ENCODE measurements at regions not wholly inside any gene's neighbourhood (a gene's known extent, or its start where the extent isn't known, plus 50 kb on each side); places are given as distances from the start of the nearest gene placed in this dataset.

DNA sequence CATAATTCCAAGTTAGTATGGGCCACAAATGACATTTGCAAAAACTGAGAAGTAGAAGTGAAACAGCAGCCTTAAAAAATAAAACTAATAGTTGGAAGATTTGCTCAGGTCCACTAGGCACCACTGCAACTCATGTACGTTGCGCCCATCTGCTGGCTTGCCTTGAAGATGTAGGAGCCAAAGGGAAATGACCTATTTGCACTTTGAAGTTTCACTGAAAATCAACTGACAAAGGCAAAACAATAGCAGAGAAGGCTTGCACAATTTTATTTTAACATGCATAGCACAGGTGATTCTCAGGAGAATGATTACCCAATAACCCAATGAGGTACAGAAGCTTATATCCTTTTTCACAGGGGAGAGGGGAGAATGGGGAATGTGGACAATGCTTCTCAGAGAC is 170.1 kb upstream of the USP25 start:
- in situ Hi-C loops (cut with HindIII; ENCODE audit: low pct_ligation_motif_present, low pct_unique_long_range_greater_than_20kb, low sequenced_read_pairs) = no loop called here
- no peak for DNase-seq

DNA sequence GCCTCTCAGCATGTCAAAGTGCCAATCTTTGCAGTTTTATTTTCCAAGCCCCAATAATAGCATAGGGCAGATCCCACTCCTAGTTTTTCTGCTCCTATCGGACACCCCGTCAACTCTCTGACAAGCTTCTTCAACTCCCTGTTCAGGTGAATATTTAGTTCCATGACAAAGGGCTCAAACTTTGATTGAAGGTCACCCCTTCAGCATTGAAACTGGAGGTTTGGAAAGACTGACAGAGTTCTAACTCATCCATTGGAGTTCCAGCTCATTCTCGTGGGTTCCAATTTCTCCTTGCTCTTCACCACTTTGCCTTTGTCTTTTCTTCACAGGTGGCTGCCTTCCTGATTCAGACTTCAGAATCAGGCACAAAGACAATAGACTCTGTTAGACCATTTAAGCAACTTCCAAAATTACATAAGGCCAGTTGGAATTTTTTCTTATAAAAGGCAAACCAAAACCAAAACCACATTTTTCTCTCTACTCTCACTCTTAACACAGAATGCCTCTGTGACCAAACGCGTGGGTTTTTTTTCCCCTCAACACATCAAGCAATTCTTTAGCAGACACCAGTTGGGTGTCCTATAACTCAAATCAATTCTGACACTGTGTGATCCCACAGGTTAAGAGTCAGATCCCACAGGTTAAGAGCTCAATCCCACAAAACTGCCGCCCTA is 169.3 kb upstream of the USP25 start:
- in situ Hi-C loops (cut with HindIII; ENCODE audit: low pct_ligation_motif_present, low pct_unique_long_range_greater_than_20kb, low sequenced_read_pairs) = no loop called here
- DNase-seq = no peak

DNA sequence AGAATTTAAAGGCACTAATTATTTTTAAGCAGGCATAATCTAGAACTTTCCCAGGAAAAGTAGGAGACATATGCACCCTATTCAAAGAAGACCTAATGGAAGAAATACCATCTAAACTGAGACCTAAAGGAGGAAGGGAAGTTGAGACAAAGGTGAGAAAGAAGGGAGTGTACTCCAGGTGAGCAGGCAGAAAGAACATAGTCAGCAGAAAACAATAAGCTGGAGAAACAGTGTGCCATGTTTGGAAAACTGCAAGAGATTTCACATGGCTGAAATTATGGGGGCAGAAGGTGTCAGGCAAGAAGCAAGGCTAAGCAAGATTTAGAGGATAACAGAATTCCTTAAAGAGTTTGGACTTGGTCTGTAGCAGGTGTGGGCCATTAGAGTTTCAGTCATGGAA is 167.0 kb upstream of the USP25 start:
- in situ Hi-C loops (cut with HindIII; ENCODE audit: low pct_ligation_motif_present, low pct_unique_long_range_greater_than_20kb, low sequenced_read_pairs) = no loop called here
- DNase-seq = no peak

DNA sequence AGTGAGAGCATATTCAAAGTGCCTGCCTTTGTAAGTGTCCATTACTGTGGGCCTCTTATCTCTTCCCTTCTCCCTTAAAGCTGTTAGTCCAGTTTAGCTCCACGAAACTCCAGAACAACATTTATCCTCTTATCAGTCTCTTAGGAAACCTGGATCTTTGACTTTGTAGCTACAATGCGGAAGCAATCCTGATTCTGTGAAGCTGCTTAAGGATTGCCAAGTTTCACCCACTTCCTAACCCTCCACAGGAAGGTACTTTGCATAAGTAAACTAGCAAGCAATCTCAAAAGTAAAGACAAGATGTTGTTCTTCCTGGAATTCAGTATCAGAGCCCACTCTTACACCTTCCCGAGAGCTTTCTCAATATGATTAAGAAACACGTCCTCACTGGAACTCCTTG is 164.9 kb upstream of the USP25 start:
- DNase-seq = no peak
- in situ Hi-C loops (cut with HindIII; ENCODE audit: low pct_ligation_motif_present, low pct_unique_long_range_greater_than_20kb, low sequenced_read_pairs) = no loop called here

DNA sequence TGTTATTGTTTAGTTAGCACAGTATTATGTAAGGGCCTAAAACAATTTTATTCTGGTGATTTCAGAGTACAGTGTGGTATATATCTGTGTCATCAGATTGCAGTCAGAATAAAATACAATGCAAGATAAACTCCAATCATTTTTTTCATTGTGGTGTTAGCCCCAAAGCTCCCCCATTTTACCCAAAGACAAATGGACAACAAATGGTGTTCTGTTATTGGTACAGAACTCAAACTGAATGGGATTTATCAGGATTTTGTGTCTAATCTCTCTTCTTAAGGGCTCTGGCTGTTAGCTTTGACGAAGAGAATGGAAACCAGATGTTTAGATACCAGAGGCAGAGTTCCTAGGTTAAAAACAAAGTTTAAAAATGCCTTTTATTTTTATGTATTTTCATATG is 163.1 kb upstream of the USP25 start:
- in situ Hi-C loops (cut with HindIII; ENCODE audit: low pct_ligation_motif_present, low pct_unique_long_range_greater_than_20kb, low sequenced_read_pairs) = no loop called here
- DNase-seq = no peak

DNA sequence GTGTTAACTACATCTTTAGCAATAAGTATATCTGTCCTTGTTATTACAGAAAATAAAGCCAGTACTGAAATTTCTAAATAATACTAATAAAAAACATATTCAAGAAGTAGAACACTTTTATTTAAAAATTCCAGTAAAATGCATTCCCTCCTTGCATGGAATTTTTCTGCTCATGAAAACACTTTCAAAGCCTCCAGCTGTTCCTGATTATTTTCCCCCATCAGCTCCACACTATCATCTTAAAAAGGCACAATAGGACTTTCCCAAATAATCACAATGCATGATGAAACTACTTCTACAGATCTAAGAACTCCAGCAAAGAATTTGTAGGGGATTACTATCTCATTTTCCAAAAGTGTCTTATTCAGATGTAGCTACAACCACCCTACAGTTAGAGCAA is 162.6 kb upstream of the USP25 start:
- DNase-seq = no peak
- in situ Hi-C loops (cut with HindIII; ENCODE audit: low pct_ligation_motif_present, low pct_unique_long_range_greater_than_20kb, low sequenced_read_pairs) = no loop called here

DNA sequence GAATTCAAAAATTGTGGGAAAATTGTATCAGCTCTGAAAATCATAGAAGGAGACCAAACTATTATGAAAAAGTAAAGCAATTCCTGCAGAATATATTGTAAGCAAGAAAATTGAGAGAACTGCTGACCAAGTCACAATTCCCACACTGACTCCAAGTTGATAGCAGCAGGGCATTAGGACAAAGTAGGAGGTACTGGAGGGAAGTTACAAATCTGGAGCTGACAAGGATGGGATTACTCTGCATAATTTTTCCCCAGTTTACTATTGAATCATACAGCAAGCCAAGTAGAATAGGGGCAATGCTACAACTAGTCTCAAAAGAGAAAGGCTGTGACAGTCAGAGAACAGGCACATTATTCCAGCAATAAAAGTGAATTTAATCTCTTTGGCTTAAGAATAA is 161.3 kb upstream of the USP25 start:
- in situ Hi-C loops (cut with HindIII; ENCODE audit: low pct_ligation_motif_present, low pct_unique_long_range_greater_than_20kb, low sequenced_read_pairs) = no loop called here
- DNase-seq = no peak

DNA sequence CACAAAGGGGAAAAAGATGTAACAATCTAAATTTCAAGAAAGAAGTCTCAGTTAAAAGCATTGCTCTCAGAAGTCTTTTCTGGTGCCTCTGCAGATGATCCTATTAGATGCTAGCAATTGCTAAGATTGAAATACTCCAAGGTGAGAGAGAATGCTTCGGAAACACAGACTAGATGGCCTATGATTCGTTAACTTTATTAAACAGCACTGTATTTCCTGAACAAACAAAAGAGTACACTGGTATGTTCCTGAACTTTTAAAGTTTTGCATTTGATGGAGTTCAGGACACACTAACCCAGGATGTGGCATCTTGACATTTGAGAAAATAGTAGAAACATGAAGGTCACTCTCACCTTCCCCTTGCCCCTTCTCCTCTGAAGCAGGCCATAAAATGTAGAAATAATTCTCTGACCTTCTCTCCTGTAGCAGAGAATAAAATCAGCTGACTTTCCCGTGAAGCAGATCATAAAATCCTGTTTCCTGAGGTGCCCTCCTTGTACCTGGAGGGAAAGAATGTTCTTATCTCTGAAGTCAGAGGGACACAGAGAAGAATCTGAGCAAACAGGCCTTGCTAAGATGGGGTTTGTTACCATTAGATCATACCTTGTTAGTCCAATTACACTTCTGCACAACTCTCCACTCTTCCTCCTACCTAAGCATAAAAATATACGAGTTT is 142.9 kb upstream of the USP25 start:
- in situ Hi-C loops (cut with HindIII; ENCODE audit: low pct_ligation_motif_present, low pct_unique_long_range_greater_than_20kb, low sequenced_read_pairs) = no loop called here
- DNase-seq = no peak

DNA sequence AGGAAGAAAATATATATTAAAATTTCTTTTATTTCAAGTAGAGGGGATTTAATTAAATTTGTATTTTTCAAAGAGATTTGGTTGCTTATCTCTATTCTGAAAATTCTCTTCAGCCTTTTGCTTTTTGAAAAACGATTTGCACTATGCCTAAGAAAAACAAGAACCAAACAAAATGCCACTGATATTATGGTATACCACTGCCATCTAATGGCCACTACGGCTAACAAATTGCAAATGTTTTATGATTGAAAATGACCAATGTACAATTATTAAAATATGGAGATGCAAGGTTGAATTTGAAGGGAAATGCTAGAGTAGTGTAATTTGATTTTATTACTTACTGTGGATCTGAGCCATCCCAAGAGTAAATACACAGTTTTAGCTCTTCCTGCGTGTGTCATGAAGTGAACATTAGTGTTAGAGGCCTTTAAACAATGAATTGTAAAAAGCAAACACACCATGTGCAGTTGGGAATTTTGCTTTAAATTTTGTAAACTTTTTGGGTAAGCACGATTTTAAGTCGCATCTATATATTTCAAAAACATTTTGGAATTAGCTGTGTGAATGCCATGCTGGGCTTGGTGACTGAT is 137.4 kb upstream of the USP25 start:
- peak; percentile 41 for DNase-seq
- in situ Hi-C loops (cut with HindIII; ENCODE audit: low pct_ligation_motif_present, low pct_unique_long_range_greater_than_20kb, low sequenced_read_pairs) = no loop called here

DNA sequence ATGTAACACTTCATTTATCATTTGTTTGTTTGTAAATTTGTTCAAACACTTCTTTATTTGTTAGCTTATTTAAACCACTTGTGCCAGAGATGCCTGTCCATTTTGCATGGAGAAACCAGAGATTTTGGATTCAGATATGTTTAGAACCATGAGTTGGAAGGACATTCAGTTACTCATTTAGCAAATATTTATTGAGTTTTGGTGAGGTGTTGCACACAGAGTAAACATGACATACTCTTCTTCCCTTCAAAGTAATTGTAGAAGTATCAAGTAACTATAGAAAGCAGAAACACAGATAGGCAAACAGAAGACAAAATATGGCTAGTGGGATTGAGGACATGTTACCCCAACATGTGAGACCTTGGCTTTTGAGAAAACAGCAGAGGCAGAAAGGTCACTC is 136.8 kb upstream of the USP25 start:
- in situ Hi-C loops (cut with HindIII; ENCODE audit: low pct_ligation_motif_present, low pct_unique_long_range_greater_than_20kb, low sequenced_read_pairs) = no loop called here
- DNase-seq = no peak

DNA sequence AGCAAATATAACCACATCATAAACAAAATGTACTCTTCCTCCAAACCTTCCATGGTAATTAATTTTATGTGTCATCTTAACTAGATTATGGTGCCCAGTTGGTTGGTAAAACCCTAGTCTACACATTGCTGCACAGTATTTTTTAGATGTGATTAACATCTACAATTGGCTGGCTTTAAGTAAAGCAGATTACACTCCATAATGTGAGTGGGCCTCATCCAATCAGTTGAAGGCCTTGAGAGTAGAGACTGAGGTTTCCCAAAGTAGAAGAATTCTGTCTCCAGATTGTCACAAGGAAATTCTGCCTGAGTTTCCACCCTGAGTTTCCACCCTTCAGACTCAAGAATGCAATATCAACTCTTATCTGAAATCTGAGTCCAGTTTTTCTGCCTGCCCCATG is 128.4 kb upstream of the USP25 start:
- no peak for DNase-seq
- in situ Hi-C loops (cut with HindIII; ENCODE audit: low pct_ligation_motif_present, low pct_unique_long_range_greater_than_20kb, low sequenced_read_pairs) = no loop called here

DNA sequence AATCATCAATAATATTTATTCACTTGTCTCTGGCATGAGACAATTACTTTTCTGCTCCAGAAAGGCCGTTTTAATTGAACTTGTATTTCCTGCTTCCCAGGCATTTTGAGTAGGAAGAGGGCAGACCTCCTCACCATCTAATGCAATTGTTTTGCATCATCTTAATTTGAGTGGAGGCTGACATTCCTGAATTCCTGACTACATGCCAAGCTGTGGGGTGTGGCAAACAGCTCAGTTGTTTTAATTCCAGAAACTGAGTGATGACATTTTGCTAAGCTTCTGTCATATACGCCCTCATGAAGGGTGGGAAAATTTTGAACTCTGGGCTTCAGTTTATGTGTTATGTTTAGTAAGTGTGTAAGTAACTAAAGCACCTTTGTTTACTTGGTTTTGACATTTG is 125.4 kb upstream of the USP25 start:
- DNase-seq = peak; percentile 11
- in situ Hi-C loops (cut with HindIII; ENCODE audit: low pct_ligation_motif_present, low pct_unique_long_range_greater_than_20kb, low sequenced_read_pairs) = no loop called here

DNA sequence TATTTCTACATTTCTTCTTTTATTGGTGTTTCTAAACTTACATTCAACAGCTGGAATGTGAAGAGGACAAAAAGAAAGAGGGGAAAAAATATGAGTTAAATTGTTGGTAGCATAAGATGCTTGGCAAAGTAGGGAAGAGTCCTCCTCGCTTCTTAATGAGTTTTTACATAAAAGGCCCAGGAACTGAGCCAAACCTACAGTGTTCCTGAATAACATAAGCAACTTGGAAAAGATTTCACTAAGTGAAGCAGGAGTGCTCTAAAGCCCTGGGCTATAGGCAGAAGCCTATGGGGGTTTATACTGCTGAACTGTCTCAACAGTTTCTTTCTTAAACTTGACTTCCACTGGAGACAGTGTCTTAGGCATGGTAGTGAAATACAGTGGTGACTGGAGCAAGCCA is 115.0 kb upstream of the USP25 start:
- in situ Hi-C loops (cut with HindIII; ENCODE audit: low pct_ligation_motif_present, low pct_unique_long_range_greater_than_20kb, low sequenced_read_pairs) = no loop called here

DNA sequence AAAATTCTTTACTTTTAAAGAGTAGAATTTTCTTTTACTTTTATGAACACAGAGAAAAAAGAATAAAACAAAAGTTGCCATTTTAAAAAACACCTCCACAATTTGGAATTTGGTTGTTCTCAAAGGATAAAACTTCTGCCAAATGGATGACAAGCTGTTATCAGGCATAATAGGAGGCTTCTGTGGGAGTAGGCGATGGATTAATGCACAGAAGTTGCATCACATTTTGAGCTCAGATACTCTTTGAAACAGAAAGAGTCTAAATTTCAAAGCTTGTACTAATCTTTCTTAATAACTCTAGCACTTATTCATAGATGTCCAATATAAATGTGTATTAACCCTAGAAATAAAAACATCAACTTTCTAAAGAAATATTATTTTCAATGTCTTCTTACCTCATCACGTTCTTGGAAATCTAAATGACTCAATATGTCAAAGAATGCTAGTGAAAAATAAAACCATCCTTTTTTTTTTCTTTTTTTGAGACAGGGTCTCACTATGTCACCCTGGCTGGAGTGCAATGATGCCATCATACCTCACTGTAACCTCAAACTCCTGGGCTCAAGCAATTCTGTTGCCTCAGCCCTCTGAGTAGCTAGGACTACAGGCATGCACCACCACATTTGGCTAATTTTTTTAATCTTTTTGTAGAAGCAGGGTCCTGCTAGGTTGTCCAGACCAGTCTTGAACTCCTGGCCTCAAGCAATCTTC is 112.8 kb upstream of the USP25 start:
- no peak for DNase-seq
- in situ Hi-C loops (cut with HindIII; ENCODE audit: low pct_ligation_motif_present, low pct_unique_long_range_greater_than_20kb, low sequenced_read_pairs) = no loop called here

More for the DNA sequence above, 115.0 kb upstream of the USP25 start:
- no peak for DNase-seq

DNA sequence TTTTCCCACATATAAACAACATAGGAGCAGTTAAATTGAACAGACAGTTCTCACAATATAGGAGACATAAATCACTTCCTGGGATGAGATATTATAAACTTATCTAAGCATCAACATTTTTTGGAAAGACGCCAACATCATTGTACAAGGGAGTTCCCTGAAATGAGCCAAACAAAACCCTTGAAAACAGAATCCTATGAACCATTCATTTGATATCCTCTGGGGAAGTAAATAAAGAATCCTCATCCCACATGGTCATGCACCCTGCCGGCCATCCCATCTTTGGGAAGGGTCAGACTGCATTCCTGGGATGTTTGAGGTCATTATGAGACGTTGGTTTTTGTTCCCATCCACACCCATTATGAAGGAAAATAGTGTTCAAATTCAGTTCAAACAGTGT is 111.8 kb upstream of the USP25 start:
- in situ Hi-C loops (cut with HindIII; ENCODE audit: low pct_ligation_motif_present, low pct_unique_long_range_greater_than_20kb, low sequenced_read_pairs) = no loop called here
- DNase-seq = peak; percentile 19

DNA sequence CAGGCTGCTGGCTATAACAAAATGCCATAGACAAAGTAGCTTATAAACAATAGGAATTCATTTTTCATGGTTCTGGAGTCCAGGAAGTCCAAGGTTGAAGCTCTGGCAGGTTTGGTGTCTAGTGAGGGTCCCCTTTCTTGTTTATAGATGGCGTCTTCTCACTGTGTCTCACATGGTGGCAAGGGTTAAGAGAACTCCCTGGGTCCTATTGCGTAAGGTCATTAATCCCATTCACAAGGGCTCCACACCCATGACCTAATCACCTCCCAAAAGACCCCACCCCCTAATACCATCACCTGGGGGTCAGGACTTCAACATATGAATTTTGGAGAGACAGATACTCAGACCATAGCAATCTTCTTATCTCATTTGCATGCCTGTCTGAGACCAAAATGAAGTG is 108.9 kb upstream of the USP25 start:
- in situ Hi-C loops (cut with HindIII; ENCODE audit: low pct_ligation_motif_present, low pct_unique_long_range_greater_than_20kb, low sequenced_read_pairs) = no loop called here
- no peak for DNase-seq

DNA sequence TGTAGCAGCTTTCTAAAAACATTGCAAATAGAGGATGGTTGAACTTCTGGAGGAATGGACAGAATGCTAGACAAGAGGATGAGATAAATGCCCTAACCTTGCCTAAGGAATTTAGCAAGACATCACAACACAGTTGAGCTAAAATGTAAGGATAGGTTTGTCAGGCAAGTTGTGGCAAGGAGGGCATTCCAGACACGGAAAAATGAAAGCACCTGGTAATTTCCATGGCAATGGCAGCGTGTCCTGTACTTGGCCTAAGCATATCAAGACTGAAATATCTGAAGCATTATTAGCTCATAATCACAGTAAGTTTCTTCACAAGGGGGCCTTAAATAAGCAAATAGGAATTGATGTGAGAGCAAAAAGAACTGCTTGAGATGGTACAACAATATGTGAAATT is 105.1 kb upstream of the USP25 start:
- in situ Hi-C loops (cut with HindIII; ENCODE audit: low pct_ligation_motif_present, low pct_unique_long_range_greater_than_20kb, low sequenced_read_pairs) = no loop called here

DNA sequence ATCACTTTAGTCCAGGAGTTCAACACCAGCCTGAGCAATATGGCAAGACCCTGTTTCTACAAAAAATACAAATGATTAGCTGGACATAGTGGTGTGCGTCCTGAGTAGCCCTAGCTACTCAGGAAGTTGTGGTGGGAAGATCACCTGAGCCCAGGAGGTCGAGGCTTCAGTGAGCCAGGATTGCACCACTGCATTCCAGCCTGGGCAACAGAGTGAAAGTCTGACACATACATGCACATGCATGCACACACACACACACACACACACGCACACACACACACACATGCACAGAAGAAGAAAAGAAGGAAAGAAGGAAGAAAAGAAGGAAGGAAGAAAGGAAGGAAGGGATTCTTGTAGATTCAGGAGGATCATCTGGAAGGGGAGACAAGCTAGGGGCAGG is 104.4 kb upstream of the USP25 start:
- no peak for DNase-seq
- in situ Hi-C loops (cut with HindIII; ENCODE audit: low pct_ligation_motif_present, low pct_unique_long_range_greater_than_20kb, low sequenced_read_pairs) = no loop called here

More for the DNA sequence above, 105.1 kb upstream of the USP25 start:
- DNase-seq = no peak

DNA sequence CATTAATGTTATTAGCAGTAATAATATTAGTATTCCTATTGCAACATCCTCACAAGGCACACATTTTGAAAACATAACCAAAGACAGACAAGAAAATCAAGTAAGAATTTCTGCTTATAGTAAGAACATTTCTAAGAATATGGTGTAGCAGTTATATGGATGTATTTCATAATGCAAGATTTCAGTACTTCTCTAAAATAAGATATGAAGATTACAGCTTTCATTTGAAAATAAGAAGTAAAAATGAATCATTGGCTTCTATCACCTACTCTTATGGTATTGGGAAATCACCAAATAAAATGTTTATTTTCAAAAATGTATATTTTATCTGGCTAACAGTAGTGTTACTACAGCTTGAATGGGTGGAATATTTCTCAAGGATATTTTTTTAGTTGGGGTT is 103.8 kb upstream of the USP25 start:
- no peak for DNase-seq
- in situ Hi-C loops (cut with HindIII; ENCODE audit: low pct_ligation_motif_present, low pct_unique_long_range_greater_than_20kb, low sequenced_read_pairs) = no loop called here

DNA sequence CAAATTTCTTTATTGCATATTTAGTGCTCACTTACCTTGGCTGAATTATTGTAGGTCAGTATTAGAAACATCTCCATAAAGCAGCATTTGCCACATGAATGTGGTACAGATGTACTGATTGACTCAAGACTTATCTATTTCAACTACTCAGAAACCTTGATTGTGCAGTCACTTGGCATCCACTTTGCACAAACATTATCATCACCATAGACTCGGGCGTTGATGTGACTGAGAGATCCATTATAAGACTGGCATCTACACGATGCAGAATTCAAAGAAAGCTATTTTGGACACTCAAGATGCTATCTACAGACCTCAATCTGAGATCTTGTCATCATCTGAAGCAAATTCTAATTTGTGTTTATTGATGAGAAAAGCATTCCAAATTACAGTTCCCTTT is 102.8 kb upstream of the USP25 start:
- DNase-seq = no peak
- in situ Hi-C loops (cut with HindIII; ENCODE audit: low pct_ligation_motif_present, low pct_unique_long_range_greater_than_20kb, low sequenced_read_pairs) = no loop called here

All from ACHN (cell line).